ENCODE measurements at regions not wholly inside any gene's neighbourhood (a gene's known extent, or its start where the extent isn't known, plus 50 kb on each side); places are given as distances from the start of the nearest gene placed in this dataset.

- H2AFZ ChIP-seq (ENCODE audit: low read depth, low read length), result no peak overlapping the region
- no peak overlapping the region for H3K9ac ChIP-seq (replicated peaks; ENCODE audit: extremely low read depth, insufficient read depth, low read length)
- DNase-seq (ENCODE audit: low read depth, low spot score) (no peak), FAIRE-seq (no peak)
- no peaks in the 10 kb centered on the region for H3K79me2 ChIP-seq (ENCODE audit: control insufficient read depth, insufficient read depth, low read length)
- no peaks in the 10 kb centered on the region for H3K4me1 ChIP-seq (ENCODE audit: control insufficient read depth, extremely low read depth, insufficient read depth, low read length)
- H3K9me3 ChIP-seq (replicated peaks; ENCODE audit: control insufficient read depth, insufficient read depth, low read length), result no peaks in the 10 kb centered on the region
- no peaks in the 10 kb centered on the region for H4K20me1 ChIP-seq (replicated peaks; ENCODE audit: control insufficient read depth, extremely low read depth, insufficient read depth, low read length)
- H3K4me2 ChIP-seq (ENCODE audit: insufficient read depth, low read length), result no peak overlapping the region
- H3K4me3 ChIP-seq (replicated peaks in 1 of 3; ENCODE audit: insufficient read depth in 1 of 3, low read depth in 1 of 3, low read length in 3 of 3), result no peak overlapping the region
- dilution Hi-C loops (cut with MboI; ENCODE audit: extremely low pct_ligation_motif_present, low sequenced_read_pairs) (no loop called here), intact Hi-C loops (cut with micrococcal nuclease) (no loop called here)
- ChIA-PET POLR2A (no interaction called here), CTCF (no interaction called here)
- no peaks in the 10 kb centered on the region for H3K27me3 ChIP-seq (ENCODE audit: control insufficient read depth in 2 of 2, insufficient read depth in 2 of 2, low read length in 2 of 2)
- H3K9me1 ChIP-seq (replicated peaks; ENCODE audit: control insufficient read depth, extremely low read depth, insufficient read depth, low read length), result no peaks in the 10 kb centered on the region
- TF ChIP-seq GATA2 (IDR thresholded peaks at IDR 0.05; ENCODE audit: insufficient read depth, insufficient read length, low read depth, low read length) (no peak), MAX (IDR thresholded peaks at IDR 0.05; ENCODE audit: insufficient read depth, insufficient read length) (no peak), MYC (IDR thresholded peaks at IDR 0.05; ENCODE audit: low read depth, low read length) (no peak), POLR2A (IDR thresholded peaks at IDR 0.05; ENCODE audit: low read depth, low read length) (no peak), JUN (IDR thresholded peaks at IDR 0.05; ENCODE audit: borderline replicate concordance, insufficient read depth, insufficient read length, low read depth) (no peak), EZH2 (IDR thresholded peaks at IDR 0.05; ENCODE audit: borderline replicate concordance, low read depth, low read length, severe bottlenecking) (no peak), POLR2AphosphoS5 (IDR thresholded peaks at IDR 0.05; ENCODE audit: insufficient read depth, low read depth, low read length) (no peak), FOS (IDR thresholded peaks at IDR 0.05; ENCODE audit: borderline replicate concordance, insufficient read depth, low read length) (no peak)
- TF ChIP-seq, protein P1, sequence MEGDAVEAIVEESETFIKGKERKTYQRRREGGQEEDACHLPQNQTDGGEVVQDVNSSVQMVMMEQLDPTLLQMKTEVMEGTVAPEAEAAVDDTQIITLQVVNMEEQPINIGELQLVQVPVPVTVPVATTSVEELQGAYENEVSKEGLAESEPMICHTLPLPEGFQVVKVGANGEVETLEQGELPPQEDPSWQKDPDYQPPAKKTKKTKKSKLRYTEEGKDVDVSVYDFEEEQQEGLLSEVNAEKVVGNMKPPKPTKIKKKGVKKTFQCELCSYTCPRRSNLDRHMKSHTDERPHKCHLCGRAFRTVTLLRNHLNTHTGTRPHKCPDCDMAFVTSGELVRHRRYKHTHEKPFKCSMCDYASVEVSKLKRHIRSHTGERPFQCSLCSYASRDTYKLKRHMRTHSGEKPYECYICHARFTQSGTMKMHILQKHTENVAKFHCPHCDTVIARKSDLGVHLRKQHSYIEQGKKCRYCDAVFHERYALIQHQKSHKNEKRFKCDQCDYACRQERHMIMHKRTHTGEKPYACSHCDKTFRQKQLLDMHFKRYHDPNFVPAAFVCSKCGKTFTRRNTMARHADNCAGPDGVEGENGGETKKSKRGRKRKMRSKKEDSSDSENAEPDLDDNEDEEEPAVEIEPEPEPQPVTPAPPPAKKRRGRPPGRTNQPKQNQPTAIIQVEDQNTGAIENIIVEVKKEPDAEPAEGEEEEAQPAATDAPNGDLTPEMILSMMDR (IDR thresholded peaks at IDR 0.05; ENCODE audit: extremely low read depth in 1 of 2, insufficient read depth in 1 of 2, low read depth in 1 of 2, low read length in 2 of 2), result no peak
- no TSS peak for BruUV-seq (replicated peaks)
- H3K36me3 ChIP-seq (ENCODE audit: control insufficient read depth in 2 of 2, extremely low read depth in 1 of 2, insufficient read depth in 2 of 2, low read length in 2 of 2), result no peaks in the 10 kb centered on the region
- H3K27ac ChIP-seq (ENCODE audit: insufficient read depth, low read depth, low read length), result no peak overlapping the region
These were observed 291.4 kb upstream of the PRKX start for GRCh38 chrX:4004822-4005221.
